ENCODE measurements at regions not wholly inside any gene's neighbourhood (a gene's known extent, or its start where the extent isn't known, plus 50 kb on each side); places are given as distances from the start of the nearest gene placed in this dataset.

DNA sequence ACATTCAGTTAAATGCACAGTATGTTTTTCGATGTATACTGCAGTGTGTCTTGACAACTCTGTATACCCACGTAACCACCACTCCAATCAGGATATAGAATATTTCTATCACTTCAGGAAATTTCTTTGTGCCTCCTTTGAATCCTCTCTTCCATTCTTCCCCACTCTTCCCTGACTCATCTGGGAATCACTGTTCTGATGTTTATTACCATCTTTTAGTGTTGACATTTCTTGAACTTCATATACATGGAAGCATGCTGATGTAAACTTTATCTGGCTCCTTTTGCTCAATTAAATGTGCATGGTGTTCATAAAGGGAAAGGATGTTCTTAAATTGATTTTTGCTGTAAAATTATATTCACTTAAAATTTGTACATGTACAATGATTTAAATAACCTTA is 319.9 kb downstream of the PCDH7 start:
- no peak for DNase-seq
- ATAC-seq, result no peak
- intact Hi-C loops (cut with DNase I), result no loop called here

DNA sequence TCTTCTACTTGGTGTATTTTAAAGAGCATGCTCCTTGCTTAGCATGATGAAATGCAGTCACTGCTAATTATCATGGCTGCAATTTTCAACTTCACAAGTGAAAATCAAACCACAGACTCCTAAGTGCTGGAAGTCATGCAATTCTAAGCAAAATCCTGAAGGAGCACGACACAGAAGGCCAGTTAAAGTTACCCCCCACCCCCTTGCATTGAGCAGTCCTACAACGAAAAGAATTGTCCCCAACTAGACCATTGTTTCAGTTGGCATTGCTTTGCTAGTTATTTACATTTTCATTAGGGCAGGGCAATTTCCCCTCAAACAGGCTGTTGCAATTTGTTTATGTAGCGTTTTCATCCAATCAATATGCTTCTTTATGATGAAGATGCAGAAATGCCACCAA is 321.2 kb downstream of the PCDH7 start:
- DNase-seq (no peak), ATAC-seq (no peak)
- intact Hi-C loops (cut with DNase I), result no loop called here

DNA sequence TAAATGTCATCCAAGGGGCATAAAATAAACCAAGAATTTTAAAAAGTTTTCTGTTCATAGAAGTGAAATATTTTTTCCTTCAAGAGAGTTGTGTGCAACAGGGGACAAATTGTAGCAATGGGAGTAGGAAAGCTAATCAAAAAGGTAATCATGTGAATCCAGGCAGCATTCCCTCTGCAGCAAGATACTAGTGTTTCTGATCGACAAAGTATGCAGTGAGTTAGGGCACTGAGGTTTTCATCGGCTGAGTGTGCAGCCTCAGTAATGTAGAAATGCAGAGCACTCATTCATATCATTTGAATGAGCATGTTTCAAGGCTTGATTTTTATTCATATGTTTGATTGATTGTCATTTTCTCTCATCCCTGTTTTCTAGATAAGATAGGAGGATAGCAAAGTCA is 321.7 kb downstream of the PCDH7 start:
- no peak for ATAC-seq
- intact Hi-C loops (cut with DNase I), result no loop called here

DNA sequence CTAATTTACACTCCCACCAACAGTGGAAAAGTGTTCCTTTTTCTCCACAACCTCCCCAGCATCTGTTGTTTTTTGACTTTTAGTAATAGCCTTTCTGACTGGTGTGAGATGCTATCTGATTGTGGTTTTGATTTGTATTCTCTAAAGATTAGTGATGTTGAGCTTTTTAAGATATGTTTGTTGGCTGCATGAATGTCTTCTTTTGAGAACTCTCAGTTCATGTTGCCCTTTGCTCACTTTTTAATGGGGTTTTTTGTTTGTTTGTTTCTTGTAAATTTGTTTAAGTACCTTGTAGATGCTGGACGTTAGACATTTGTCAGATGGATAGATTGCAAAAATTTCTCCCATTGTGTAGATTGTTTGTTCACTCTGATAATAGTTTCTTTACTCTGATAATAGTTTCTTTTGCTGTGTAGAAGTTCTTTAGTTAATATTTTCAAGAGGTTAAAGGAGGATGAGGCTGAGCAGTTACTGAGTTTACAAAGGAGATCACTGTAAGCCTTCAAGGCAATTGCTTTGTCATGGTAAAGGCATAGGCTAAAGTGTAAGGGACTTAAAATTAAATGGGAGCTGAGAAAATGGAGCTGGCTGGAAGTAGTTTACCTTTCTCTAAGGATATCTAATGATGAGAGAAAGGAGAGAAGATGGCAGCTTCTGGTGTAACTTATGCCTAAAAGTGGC is 323.4 kb downstream of the PCDH7 start:
- DNase-seq, result no peak
- intact Hi-C loops (cut with DNase I), result no loop called here
- ATAC-seq, result no peak

More for the DNA sequence above, 321.7 kb downstream of the PCDH7 start:
- no peak for DNase-seq

DNA sequence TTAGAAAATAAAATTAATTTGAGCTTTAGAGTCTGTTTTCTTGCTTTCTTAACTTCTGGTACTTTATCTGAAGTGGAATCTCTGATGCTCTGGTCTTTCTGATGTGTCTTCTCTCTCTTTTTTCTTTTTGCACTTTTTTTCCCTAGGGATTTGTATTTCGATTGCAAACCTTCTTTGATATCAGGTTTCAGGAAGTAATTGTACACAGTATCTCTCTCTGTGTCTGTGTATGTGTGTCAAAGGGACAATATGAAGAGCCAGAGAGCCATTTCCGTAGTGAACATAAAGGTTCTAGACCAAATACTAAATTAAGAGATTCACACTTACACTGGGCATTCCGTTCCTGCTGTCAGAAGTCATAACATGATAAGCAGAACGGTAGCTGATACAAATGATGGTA is 325.0 kb downstream of the PCDH7 start:
- DNase-seq, result no peak

DNA sequence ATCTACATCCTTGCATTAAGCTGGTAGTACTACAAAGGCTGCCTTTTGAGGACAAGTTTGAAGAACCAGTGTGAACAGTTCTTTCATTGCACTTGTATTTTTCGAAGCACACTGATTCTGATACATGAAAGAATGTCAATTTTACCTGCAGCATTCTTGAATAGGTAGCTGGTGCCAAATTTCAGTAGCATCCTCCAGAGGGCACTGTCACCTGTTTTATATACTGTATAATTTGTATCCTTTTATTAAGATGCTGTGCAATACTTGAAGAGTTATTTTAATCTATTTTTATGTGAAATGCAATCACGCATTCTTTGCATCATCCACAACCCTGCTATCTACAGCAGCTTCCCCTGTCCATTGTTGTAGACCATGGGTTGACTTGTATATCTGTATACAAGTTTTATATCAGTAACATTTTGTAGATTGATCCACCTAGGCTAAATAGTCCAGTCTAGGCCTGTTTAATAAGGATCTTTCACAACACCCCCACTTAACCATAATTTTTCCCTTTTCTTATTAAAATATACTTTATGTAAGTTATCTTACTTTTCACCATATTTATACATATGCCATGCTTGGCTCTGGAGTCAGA is 325.7 kb downstream of the PCDH7 start:
- DNase-seq, result no peak
- no peak for ATAC-seq
- intact Hi-C loops (cut with DNase I), result no loop called here

More for the DNA sequence above, 325.0 kb downstream of the PCDH7 start:
- no peak for ATAC-seq
- intact Hi-C loops (cut with DNase I), result no loop called here

GRCh38 chr4:31051151-31051550 is 331.0 kb downstream of the PCDH7 start:
- intact Hi-C loops (cut with DNase I), result no loop called here
- ATAC-seq (no peak), DNase-seq (no peak)

DNA sequence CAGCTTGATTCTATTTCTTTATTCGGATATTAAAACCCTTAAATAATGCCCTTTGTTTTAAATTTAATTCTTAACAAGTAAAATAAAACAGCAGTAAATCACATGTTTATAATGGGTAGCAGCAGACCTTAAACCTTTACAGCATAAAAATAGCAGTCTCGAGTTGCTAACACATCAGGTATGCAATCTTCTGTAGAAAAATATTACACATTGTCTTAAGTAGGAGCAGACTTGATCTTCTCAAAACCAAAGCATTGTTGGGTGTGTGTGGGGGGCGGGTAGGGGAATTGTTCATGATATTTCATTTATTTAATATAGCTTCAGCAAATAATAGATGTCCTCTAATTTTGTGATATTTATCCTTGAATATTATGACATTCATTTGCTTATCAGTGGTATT is 331.4 kb downstream of the PCDH7 start:
- intact Hi-C loops (cut with DNase I), result no loop called here
- ATAC-seq (no peak), DNase-seq (no peak)

DNA sequence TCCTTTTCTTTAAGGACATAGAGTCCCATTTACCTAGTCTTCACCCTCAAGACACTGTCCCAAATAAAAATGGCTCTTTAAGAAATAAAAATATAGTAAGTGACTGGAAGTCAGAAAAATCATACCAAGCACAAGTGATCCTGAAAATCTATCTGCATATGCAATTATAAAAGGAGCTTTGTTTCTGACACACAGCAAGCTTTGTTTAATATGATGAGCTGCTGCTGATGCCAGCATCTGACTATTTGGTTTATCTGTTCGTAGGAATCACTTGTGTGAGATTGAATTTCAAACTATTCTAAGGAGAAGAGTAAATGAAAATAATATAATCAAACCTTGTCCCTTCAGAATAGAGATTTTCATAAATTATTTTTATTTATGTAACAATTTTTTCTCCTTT is 332.4 kb downstream of the PCDH7 start:
- intact Hi-C loops (cut with DNase I), result no loop called here
- no peak for DNase-seq
- no peak for ATAC-seq

DNA sequence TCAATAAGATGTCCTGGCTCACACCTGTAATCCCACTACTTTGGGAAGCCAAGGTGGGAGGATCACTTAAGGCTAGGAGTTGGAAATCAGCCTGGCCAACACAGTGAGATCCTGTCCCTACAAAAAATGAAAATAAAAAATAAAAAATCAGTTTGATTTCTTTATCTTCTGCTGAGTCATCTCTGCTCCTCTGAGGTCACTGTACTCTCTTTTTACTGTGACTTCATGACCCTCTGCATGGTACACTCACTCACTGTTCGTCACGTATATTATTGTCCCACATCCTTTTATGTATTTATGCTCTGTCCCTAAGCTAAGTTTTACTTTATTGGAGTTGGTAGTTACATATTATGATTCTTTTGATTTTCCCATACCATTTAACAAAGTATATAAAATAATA is 333.3 kb downstream of the PCDH7 start:
- no peak for ATAC-seq
- intact Hi-C loops (cut with DNase I), result no loop called here
- no peak for DNase-seq

- ATAC-seq (no peak), DNase-seq (no peak)
- intact Hi-C loops (cut with DNase I), result no loop called here
Measured at GRCh38 chr4:31054295-31054694, 334.1 kb downstream of the PCDH7 start.

DNA sequence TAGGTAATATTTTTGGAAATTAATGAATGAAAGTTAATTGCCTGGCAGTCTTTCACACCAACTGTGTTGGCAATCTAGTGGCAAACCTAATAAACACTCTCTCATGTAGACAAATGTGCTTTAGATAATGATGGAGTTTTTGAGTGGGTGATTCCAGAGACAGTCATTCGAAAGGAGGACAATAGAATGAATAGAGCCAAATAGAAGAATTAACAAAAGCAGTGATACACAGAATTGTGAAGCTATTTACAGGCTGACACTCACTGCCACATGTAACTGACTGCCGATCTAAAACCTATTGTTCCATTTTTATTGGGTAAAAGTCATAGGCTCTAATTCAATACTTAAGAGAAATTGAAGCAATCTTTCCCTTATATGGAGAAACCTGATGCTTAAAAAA is 338.5 kb downstream of the PCDH7 start:
- DNase-seq (no peak), ATAC-seq (no peak)
- intact Hi-C loops (cut with DNase I), result no loop called here

- ATAC-seq (no peak), DNase-seq (no peak)
- intact Hi-C loops (cut with DNase I), result no loop called here
Measured at GRCh38 chr4:31059753-31060522, 339.8 kb downstream of the PCDH7 start.

DNA sequence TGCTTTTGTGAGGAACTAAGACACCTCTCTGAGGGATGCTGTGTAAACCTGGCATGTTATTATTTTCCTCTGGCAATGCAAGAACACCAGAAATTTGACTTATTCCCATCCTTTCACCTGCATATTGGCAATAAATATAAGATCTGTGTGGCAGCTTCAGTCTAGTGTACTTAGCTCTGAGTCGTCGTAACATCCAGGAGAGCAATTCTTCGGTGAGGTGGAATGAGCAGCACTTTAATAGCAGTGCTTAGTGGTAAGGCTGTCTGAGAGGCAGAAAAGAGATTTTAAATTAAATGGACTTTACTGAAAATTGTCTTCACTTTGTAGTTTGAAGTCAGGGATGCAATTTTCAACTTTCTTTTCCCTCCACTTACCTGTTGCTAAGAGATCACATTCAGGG is 344.9 kb downstream of the PCDH7 start:
- ATAC-seq, result no peak
- intact Hi-C loops (cut with DNase I), result no loop called here
- DNase-seq, result no peak

DNA sequence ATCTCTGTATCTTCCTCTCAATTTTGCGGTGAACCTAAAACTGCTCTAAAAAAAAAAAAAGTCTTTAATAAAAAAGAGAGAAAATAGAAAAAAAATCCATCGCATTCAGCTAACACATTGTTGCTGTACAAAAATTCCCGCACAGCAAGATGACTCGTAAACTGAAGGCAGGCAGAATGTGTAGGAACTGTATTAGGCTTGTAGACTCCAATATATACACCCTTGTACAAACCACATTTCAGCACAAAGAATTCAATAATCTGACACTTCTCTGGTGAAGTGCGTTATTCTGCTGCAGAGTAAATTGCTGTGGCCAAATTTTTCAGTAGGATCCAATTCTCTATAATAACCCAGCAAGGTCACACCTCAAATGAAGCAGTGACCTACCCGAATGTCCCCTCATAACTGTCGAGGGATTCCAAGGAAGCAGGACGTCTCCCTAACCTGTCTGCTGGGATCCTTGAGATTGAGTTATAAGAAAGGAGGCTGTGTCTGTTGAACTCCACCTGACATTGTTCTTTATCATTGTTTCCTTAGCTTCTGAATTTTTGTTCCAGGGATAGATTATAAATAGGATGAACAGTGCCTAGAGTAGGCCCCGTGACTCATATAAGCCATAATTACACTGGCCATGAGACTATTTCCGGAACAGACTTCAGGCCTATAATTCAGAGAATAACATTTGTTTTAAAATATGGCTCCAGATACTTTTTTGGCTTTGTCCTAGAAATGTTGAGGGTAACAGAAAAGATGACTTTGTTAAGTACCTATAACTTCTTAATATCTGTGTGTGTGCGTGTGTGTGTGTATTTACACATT is 348.3 kb downstream of the PCDH7 start:
- no peak for DNase-seq
- no peak for ATAC-seq
- intact Hi-C loops (cut with DNase I), result no loop called here

- ATAC-seq (no peak), DNase-seq (no peak)
- intact Hi-C loops (cut with DNase I), result no loop called here
Measured at GRCh38 chr4:31069151-31069550, 349.0 kb downstream of the PCDH7 start.

- DNase-seq (no peak), ATAC-seq (no peak)
- intact Hi-C loops (cut with DNase I), result no loop called here
Measured at GRCh38 chr4:31071508-31072486, 351.6 kb downstream of the PCDH7 start.

DNA sequence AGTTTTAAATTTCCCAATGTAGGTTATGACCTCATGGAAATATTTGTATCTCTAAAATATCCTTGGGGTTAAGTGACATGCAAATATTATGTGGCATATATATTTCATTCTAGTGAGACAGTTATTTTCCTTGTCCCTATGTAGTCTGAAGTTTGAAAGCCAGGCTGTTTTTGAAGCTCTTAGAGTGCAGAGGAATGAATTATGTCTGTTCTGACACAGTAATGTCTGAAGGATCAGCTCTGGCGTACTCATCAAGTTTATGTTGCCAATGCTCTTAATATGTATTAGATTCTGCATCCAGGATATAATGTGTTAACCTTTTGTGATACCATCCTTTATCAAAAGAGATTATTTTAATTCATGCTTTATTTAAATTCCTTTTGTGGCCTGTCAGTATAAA is 355.8 kb downstream of the PCDH7 start:
- intact Hi-C loops (cut with DNase I), result no loop called here
- DNase-seq, result no peak
- ATAC-seq, result no peak

GRCh38 chr4:31078661-31079060 is 358.5 kb downstream of the PCDH7 start:
- DNase-seq (no peak), ATAC-seq (no peak)
- intact Hi-C loops (cut with DNase I), result no loop called here

Measured in left cardiac atrium (tissue), 4 donors.